NCI-H510A treated with DMSO at 0.1 percent for 48 hours (cell line): ENCODE measurements at regions not wholly inside any gene's neighbourhood (a gene's known extent, or its start where the extent isn't known, plus 50 kb on each side); places are given as distances from the start of the nearest gene placed in this dataset.
"Not testable (repeated sequence)": the region's sequence is repeated elsewhere in the genome, so short reads cannot be mapped to it uniquely, and the experiment has no call there.

ENCODE experiments used
- DNase-seq: peaks from one replicate; lab custom pipeline; 2025; lab: John Stamatoyannopoulos, UW

DNA sequence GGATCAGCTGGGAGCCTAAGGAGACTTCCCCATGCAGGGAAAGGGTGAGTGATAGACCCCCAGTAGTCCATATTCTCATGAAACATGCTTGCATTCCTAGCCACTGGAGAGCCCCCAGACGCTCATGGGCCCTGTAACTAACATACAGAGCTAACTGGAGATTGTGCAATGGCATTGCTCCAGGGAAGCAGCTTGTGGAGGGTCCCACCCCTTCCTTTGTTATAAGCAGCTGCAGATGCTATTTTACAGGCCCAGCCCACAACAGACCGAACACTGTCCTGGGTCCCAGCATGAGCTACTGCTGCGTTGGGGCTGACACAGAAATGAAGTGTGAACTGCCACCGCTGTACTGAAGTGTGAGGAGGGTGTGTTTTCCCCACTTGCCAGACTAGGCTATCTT lies 1465.7 kb upstream of the DIAPH2 start:
- DNase-seq: no peak

DNA sequence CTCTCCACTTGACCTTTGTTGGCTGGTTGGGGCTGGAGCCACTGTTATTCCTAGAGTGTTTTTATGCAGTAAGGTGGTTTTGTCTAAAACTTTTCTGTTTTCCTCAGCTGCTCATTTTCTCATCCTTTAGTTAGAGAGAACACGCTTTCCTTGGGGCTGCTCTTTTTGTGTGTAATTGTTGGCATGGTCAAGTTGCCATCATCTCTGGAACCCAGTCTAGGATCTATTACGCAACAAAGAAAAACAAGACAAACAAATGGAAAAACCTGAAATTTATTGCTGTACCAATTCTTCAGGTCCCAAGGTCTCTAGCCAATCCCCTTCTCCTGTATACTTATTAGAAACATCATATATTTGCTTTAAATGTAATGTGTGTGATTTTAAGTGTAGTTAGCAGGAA lies 1436.3 kb upstream of the DIAPH2 start:
- DNase-seq: no peak

DNA sequence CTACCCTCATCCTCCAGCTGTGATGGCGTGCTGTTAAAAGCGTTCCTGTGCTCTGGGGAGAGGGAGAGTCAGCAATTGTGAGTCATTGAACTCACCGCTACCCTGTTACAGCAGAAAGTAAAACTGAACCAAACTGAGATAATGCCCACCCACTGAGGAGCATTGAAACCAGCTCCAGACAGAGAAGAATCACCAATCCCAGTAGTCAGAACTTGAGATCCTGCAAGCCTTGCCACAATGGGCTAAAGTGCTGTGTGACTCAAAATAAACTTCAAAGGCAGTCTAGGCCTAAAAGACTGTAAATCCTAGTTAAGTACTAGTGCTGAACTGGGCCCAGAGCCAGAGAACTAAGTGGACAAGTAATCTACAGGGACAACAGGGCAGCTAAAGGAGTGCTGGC lies 1394.2 kb upstream of the DIAPH2 start:
- no peak for DNase-seq

DNA sequence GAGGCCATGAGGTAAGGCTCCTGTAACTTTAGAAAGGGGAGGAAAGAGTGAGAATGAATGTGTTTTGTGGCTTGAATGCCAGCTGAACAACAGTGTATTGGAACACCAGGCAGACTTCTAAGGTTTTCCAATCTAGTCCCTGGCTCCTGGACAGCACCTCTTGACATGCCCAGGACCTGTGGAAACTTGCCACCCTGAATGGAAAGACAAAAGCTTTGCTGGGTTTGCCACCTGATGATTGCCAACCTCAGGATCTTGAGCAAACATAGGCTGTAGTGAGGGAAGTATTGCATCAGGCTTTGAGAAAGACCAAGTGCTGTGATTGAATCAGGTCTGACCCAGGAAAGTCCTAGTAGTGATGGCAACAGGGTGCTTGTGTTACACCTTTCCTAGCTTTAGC lies 1393.1 kb upstream of the DIAPH2 start:
- DNase-seq: no peak

DNA sequence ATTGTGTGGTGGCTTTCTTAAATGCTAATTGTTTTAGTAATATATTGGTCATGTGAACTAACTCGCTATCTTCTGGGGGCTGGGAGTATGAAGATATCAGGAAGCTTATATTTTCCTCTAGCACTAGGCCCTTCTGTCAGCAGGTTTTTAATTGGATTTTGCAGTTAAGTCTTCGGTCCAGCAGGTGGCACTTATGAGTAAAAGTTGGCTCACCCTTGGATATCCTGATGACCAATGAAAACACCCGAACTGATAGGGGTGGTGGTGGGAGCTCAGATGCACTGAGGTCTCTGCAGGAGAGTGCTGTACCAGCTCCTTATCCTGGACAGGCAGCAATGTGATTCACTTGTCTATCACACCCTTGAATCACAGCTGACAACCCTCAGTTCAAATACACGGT lies 1365.8 kb upstream of the DIAPH2 start:
- peak; percentile 4 for DNase-seq

DNA sequence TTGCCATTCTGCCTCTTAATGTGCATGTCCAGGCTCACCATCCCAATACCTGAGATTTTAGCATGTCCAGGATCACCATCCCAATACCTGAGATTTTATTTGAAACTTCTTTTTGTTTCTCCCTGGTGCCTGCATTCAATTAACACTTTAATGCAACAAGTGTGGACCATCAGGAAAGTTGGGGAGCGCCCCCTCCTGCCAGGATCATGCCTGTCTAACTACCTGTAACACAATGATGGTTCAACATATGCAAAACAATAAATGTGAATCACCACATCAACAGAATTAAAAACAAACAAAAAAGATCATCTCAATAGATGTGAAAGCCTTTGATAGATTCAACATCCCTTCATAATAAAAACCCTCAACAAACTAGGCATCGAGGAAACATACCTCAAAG lies 1359.5 kb upstream of the DIAPH2 start:
- DNase-seq: no peak

DNA sequence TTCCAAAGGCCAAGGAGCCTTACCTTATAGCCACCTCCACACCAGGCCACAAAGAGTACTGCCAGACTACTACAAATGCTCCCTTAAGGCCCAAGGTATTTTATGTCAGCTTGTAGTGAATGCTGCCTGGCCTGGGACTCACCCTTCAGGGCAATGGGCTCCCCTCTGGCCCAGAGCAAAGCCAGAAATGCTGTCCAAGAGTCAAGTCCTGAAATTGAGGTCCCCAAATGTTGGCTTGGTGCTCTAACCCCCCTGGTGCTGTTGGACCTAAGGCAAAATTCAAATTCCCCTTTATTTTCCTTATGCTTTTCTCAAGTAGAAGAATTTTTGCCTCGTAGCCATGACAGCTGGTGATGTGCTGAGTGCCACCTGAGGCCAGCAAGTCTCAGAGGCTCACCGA lies 1354.3 kb upstream of the DIAPH2 start:
- no peak for DNase-seq

DNA sequence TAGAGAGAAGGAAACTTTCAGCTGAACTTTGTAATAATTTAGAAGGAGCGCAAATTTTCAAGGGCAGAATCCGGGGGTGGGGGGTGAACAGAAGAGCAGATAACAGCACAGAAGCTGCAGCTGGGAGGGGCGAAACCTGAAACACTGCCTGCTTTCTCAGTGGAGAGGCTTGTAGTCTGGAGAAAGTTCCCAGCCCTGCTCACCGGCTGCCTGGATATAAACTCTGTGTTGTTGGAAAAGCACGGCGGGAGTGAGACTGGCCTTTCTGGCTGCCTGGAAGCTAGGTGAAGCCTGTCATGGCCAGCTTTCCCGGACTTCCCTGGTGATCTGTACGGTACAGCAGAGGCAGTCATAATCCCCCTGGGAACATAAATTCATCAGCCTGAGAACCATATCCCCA lies 1352.1 kb upstream of the DIAPH2 start:
- no peak for DNase-seq

DNA sequence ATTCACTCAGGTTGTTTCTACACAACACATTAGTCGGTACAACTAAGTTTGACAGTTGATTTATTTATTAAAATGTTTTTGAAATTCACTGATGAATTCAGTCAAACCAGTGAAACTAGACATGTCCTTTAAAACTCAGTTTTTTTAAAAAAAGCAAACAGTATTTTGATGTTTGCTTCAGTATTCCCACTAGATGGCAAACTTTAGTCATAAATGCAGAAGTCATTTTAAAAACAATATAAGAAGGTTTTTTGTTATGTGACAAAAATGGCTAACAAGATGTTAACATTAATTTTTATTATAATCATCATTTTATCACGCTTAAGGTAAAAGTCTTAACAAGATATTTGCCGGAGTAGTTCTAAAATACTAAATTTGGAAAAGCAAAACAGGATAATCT lies 1337.8 kb upstream of the DIAPH2 start:
- peak; percentile 0 for DNase-seq

DNA sequence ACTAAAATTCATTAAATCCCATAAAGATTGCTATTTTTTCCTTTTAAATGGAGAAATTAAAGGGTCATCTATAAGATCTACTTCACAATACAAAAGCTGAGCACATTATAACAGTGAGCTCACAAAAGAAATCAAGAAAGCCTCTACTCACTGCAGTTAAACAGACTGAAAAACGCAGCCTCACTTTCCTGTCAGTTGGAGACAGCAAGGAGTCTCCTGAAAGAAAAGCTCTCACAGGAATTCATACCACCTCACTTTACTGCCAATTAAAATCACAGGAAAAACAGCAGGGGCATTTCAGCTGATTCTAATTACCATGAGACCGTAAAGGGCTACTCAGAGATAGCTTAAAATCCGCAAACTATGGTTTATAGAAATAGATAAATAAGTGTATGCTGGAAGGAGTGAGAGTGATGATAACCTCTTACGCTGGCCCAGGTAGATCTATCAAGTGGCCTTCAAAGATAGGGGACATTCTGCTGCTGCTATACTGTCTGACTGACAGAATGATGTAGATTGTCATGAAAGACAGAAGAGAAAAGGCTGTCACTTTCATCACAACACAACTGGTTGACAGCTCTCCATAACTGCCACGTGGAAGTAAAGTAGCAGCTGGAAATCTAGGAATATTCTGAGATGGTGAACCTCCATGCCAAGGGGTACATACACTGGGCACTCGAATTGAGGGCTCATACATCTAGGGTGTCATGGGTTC lies 1333.7 kb upstream of the DIAPH2 start:
- DNase-seq: no peak

DNA sequence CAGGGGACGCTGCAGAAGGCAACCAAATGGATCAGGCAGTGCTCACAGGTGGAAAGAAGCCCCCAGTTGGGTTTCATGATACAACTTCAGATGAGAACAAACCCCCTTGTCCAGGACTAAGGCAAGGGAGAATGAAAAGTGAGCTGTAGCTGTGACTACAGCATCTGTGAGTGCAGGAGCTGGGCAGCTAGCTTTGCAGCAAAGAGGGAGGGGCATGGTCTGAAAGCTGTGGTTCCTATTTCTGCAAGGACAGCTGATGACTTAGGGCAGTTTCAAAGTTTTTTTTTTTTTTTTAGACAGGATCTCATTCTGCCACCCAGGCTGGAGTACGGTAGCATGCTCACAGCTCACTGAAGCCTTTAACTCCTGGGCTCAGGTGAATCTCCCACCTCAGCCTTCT lies 1317.4 kb upstream of the DIAPH2 start:
- DNase-seq: no peak

DNA sequence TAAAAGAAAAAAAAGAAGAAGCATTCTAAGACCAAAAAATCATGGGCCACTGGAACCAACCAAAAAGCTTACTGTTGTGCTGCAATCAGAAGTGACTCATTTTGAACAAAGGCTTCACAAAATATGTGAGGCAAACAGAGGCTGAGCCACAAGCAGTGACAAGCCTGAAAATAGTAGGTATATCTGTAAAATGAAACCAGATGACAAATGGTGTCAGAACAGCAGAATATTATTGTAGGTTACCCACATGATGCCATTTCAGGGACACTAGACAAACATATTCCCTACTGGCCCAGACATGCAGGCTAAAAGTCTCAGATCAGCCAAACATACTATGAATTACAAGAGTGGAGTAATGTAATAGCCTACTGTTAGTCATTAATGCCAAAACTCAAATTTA lies 1301.8 kb upstream of the DIAPH2 start:
- no peak for DNase-seq

DNA sequence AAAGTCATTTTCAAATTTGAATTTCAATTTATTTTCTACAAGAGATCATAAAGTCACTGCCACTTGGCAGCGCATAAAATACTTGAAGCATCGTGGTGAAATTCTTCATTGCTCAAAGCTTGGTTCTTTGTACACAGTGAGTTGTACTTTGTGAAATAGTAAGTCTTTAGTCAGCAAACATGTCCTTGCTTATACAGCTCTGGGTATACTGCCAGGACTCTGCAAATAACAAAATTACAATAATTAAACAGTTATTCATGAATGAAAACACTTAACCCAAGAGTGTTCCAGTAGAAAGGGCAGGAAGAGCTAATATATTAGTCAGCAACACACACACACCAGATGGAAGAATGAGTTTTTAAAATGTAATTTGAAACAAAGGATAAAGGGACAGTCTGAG lies 1300.9 kb upstream of the DIAPH2 start:
- no peak for DNase-seq

DNA sequence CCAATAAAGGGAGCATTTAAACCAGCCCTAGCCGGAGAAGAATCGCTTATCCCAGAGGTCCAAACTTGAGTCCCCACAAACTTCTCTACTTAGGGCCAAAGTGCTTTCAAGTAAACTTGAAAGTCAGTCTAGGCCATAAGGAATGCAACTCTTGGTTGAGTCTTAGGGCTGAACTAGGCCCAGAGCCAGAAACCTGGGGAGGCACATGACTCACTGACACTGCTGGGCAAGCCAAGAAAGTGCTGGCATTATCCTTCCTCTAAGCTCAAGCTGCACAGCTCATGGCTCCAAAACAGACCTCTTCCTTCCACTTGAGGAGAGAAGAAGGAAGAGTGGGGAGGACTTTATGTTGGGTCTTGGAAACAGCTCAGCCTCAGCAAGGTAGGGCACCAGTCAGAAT lies 1257.3 kb upstream of the DIAPH2 start:
- DNase-seq: no peak

DNA sequence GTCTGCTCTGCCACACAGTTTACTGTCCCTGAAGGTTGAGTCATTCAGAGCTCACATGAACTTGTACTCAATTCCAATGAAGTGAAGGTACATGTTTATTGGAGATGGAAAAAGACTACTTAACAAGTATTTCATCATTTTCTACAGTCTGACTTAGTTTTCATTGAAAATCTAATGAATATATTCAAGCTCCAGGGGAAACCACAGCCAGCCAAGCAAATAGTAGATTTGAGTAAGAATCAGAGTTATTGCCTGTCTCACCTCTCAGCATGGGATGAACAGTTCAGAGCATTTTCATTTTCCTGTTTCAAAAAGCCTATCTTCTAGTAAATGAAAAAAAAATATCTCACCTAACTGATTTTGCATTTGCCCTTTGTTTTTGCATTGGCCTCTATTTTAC lies 1249.4 kb upstream of the DIAPH2 start:
- no peak for DNase-seq

DNA sequence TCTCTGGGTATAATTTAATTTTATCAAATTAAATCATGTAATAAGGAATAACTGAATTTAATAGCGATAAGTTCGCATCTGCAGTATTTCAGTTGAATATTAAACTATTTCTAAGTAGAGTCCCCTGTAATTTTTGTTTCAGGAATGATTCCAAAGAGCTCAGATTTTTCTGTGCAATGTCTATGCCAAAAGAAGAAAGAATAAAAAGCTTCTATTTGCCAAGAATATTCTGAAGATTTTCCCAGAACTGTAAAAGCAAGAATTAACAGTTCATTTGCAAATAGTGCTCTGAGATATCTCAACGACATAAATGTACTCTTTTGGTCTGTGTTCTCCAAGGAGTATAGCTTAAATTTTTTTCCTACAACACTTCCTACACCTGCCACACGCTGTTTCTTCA lies 1242.8 kb upstream of the DIAPH2 start:
- DNase-seq: no peak

DNA sequence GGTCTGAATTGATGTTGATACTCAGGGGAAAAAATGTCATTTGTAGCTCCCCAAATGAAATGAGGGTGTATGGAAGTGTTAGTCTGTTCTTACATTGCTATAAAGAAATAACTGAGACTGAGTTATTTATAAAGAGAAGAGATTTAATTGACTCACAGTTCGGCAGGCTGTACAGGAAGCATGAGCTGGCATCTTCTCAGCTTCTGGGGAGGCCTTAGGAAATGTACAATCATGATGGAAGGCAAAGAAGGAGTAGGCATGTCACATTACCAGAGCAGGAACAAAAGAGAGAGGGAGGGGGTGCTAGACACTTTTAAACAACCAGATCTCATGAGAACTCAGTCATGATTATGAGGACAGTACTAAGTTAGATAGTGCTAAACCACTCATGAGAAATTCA lies 1199.9 kb upstream of the DIAPH2 start:
- no peak for DNase-seq

DNA sequence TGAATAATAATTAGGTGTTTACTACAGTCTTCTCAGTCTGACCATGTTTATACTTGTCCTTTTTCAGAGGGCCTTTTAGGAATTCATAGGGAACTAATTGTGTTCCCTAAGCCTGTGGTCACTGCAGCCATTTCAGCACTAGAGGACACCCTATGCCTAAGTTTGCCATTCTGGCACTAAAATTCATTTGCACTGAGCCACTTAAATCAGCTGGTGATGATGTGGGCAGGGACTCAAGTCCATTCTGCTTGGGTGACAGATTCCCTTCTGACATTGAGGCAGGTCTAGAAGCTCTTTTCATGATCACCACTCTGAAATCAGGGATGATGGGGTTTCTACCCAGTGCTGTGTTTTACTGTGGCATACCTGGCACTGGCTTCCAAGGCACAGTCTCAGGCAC lies 1178.9 kb upstream of the DIAPH2 start:
- no peak for DNase-seq

DNA sequence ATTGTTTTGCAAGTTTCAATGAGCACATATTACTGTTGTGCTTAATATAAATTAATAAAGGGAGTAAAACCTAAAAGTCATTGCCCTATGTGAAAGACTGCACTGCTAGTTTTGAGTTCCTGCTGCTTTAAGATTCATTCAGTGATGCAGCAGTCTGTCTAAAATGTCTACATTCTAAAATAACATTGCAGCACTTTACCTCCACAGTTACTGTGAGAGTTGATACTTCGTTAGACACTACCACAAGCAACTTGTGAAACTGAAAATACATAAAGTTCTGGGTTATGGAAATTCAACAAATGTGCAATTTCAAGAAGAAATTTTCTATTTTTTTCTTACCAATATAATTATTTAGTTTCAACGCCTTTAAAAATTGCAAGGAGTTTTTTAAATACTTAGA lies 1175.2 kb upstream of the DIAPH2 start:
- no peak for DNase-seq

DNA sequence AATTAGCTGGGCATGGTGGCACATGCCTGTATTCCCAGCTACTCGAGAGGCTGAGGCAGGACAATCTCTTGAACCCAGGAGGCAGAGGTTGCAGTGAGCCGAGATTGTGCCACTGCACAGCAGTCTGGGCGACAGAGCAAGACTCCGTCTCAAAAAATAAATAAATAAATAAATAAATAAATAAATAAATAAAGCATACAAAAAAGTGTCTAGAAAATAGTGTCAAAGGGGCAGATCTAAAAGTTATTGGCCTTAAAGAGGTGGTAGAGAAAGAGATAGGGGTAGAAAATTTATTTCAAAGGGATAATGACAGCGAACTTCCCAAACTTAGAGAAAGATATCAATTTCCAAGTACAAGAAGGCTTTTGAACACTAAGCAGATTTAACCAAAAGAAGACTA lies 1160.6 kb upstream of the DIAPH2 start:
- not testable (repeated sequence) for DNase-seq

DNA sequence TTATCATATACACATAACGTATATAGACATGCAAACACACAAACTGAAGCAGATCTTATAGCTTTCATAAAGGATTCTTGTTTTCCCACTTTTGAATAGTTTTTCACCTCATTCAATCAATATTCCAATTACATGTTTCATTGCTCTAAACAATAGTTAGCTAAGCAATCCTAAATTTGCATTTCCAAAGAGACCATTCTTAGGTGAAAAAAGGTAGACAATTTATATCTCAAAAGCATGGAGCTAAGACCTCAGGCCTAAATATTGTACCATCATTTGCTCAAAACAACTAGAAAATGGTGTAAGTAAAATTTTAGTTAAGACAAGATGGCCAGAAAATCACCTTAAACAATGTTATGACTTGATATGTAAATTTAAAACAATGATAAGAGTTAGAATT lies 1148.5 kb upstream of the DIAPH2 start:
- no peak for DNase-seq

DNA sequence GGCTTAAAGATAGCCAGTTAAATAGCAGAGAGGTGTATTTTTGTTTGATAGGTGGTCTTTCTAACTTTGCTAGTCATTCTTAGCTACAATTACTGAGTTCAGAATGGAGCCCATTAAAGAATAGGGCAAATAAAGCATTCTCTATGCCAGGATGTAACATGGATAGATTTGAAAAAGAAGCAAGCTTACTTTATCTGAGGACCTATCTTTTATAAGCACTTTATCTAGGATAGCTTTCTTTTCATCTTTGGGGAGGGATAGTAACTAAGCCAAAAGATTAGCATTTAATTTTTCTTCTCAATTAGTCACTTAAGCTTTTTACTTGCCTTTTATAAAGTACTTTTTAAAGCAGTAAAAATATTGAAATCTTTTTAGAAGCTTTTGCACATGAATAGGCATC lies 1148.0 kb upstream of the DIAPH2 start:
- DNase-seq: no peak

DNA sequence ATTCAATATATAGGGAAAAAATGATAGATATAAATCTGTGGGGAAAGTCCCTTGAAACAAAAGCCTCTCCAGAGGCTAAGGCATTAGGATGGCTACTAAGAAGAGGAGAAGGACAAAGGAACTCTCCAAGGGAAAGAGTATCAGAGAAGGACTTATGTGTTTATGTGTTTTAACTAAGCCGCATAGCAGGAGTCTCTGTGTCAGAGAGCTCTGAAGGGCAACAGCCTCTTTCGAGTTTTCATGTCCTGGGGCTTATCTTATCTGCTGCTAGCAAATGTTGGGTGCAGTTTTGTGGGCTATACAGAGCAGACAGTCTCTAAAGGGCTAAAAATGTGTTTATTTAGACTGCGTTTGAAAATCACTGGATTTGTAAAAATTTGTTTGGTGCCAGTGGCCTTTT lies 1145.6 kb upstream of the DIAPH2 start:
- DNase-seq: no peak

DNA sequence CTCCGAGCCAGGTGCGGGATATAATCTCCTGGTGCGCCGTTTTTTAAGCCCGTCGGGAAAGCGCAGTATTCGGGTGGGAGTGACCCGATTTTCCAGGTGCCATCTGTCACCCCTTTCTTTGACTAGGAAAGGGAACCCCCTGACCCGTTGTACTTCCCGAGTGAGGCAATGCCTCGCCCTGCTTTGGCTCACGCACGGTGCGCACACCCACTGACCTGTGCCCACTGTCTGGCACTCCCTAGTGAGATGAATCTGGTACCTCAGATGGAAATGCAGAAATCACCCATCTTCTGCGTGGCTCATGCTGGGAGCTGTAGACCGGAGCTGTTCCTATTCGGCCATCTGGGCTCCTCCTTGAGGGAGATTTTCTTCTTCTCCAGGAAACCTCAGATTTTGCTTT lies 1135.1 kb upstream of the DIAPH2 start:
- not testable (repeated sequence) for DNase-seq

DNA sequence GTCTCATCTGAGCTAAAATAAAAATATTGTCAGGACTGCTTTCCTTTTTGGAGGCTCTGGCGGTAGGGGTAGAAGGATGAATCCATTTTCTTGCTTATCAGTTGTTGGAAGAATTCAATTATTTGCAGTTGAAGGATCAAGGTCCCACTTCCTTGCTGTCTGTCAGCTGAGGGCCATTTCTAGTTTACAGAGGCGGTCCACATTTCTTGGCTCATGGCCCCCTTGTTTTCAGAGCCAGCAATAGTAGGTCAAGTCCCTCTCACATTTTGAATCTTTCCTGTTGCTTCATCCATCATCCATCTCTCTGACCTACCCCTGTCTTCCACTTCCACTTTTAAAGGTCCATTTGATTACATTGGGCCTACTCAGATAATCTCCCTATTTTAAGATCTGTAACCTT lies 1099.3 kb upstream of the DIAPH2 start:
- no peak for DNase-seq
